Osteoblast (primary cell): ENCODE measurements at regions not wholly inside any gene's neighbourhood (a gene's known extent, or its start where the extent isn't known, plus 50 kb on each side); places are given as distances from the start of the nearest gene placed in this dataset.

Experiments
- DNase-seq: peaks from one replicate; pipeline ENCODE4 v3.0.0; 2011; ENCODE audit warnings: low spot score, mixed read lengths; ENCODE audit not compliant: insufficient read length; ENCODE audit errors: missing footprints
- H2AFZ ChIP-seq: 2 replicates; pipeline ENCODE4 v1.6.0; 2011; ENCODE audit warnings: mild to moderate bottlenecking, low read length
- H3K27ac ChIP-seq: 2 replicates; pipeline ENCODE4 v1.5.1; 2011; ENCODE audit warnings: mild to moderate bottlenecking, low read depth, low read length, moderate library complexity
- H3K27me3 ChIP-seq: 2 replicates; pipeline ENCODE4 v1.6.0; 2012; ENCODE audit warnings: mild to moderate bottlenecking, control low read depth, inconsistent platforms, low read length, moderate library complexity; ENCODE audit not compliant: insufficient read depth
- H3K36me3 ChIP-seq: 2 replicates; pipeline ENCODE4 v1.5.1; 2011; ENCODE audit warnings: mild to moderate bottlenecking, low read length, control low read depth, moderate library complexity; ENCODE audit not compliant: insufficient read depth
- H3K4me1 ChIP-seq: 2 replicates; pipeline ENCODE4 v1.5.1; 2011; ENCODE audit warnings: mild to moderate bottlenecking, low read length, control low read depth, moderate library complexity; ENCODE audit not compliant: insufficient read depth
- H3K4me2 ChIP-seq: 2 replicates; pipeline ENCODE4 v1.6.0; 2011; ENCODE audit warnings: mild to moderate bottlenecking, low read length; ENCODE audit not compliant: insufficient read depth
- H3K4me3 ChIP-seq: fragments of 200-600 bp; sonication (generic); 3 replicates; pipeline ENCODE4 v1.5.1; 2012; ENCODE audit warnings: mild to moderate bottlenecking, low read length, inconsistent platforms; ENCODE audit not compliant: insufficient read depth
- H3K79me2 ChIP-seq: 2 replicates; pipeline ENCODE4 v1.6.0; 2012; ENCODE audit warnings: mild to moderate bottlenecking, low read length, control low read depth, inconsistent platforms; ENCODE audit not compliant: insufficient read depth
- H3K9me3 ChIP-seq: 2 replicates; pipeline ENCODE4 v1.5.1; 2011; ENCODE audit warnings: low read depth, low read length, control low read depth
- H4K20me1 ChIP-seq: 2 replicates; pipeline ENCODE4 v1.6.0; 2012; ENCODE audit warnings: mild to moderate bottlenecking, low read length, control low read depth; ENCODE audit not compliant: insufficient read depth
- TF ChIP-seq, protein P1 (sequence below): IDR thresholded peaks from 2 replicates; pipeline ENCODE4 v1.5.1; 2011; ENCODE audit warnings: mild to moderate bottlenecking, low read depth, low read length, moderate library complexity; ENCODE audit errors: extremely low read depth

DNA sequence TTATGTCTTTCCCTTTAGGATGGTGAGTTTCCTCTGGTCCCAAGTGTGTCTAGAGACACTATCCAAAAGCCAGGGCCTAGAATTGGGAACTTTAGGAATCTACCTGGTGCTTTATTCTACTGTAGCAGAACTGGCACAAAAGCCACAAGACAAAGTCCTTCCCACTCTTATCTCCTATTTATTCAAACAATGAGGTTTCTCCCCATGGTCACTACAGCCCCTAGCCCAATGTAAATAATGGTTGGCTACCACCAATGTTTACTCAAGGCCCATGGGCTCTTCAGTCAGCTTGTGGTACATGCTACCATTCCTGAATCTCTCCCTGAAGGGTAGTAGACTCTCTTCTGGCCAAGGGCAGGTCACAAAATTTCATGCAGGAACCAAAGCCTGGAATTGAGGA is 789.4 kb upstream of the KIF2B start:
- no peaks in the 10 kb centered on the region for H4K20me1 ChIP-seq
- no peak overlapping the region for H3K27ac ChIP-seq
- no peak for DNase-seq
- TF ChIP-seq, protein P1, sequence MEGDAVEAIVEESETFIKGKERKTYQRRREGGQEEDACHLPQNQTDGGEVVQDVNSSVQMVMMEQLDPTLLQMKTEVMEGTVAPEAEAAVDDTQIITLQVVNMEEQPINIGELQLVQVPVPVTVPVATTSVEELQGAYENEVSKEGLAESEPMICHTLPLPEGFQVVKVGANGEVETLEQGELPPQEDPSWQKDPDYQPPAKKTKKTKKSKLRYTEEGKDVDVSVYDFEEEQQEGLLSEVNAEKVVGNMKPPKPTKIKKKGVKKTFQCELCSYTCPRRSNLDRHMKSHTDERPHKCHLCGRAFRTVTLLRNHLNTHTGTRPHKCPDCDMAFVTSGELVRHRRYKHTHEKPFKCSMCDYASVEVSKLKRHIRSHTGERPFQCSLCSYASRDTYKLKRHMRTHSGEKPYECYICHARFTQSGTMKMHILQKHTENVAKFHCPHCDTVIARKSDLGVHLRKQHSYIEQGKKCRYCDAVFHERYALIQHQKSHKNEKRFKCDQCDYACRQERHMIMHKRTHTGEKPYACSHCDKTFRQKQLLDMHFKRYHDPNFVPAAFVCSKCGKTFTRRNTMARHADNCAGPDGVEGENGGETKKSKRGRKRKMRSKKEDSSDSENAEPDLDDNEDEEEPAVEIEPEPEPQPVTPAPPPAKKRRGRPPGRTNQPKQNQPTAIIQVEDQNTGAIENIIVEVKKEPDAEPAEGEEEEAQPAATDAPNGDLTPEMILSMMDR: no peak
- no peaks in the 10 kb centered on the region for H3K4me1 ChIP-seq
- H3K36me3 ChIP-seq: no peaks in the 10 kb centered on the region
- no peak overlapping the region for H3K4me3 ChIP-seq
- no peaks in the 10 kb centered on the region for H3K79me2 ChIP-seq
- no peaks in the 10 kb centered on the region for H3K27me3 ChIP-seq
- H2AFZ ChIP-seq: no peak overlapping the region
- H3K9me3 ChIP-seq: no peaks in the 10 kb centered on the region
- H3K4me2 ChIP-seq: no peak overlapping the region

DNA sequence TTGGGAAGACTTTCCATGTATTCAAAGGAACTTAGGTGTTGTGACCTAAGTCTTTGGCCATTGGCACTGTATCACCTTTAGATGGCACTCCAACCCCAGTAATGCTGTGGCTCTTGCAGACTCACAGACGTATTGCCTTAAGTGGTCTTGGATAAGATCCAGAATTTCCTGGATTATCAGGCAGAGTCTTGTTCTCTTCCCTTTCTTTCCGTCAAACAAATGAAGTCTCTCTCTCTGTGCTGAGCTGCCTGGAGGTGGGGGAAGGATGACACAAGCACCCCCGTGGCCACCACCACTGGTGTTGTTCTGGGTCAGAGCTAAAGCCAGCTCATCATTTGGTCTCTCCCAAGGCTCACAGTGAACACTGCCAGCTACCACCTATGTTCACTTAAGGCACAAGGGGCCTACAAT is 789.9 kb upstream of the KIF2B start:
- no peaks in the 10 kb centered on the region for H3K9me3 ChIP-seq
- H3K36me3 ChIP-seq: no peaks in the 10 kb centered on the region
- H3K4me2 ChIP-seq: no peak overlapping the region
- no peaks in the 10 kb centered on the region for H3K27me3 ChIP-seq
- TF ChIP-seq, protein P1: no peak
- H3K4me1 ChIP-seq: no peaks in the 10 kb centered on the region
- no peaks in the 10 kb centered on the region for H3K79me2 ChIP-seq
- H2AFZ ChIP-seq: no peak overlapping the region
- no peaks in the 10 kb centered on the region for H4K20me1 ChIP-seq
- no peak overlapping the region for H3K27ac ChIP-seq
- DNase-seq: no peak
- no peak overlapping the region for H3K4me3 ChIP-seq

DNA sequence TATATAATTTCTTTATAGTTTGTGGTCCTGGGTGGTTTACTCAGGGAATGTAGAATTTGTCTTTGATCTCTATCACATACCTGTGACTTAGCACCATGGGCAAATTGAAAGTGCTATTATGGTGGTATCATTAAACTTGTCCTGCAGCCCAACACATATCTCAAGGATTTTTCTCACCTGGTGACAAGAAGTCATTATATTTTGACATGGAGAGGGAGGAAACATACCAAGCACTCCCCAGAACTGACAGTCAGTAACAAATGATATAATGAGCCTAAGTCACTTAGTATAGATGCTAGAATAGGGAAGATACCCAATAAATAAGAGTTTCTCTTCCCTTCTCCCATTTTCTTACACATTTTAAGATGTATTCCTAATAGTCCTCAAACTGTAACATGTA is 805.5 kb upstream of the KIF2B start:
- Histone ChIP-seq H3K4me1 (no peaks in the 10 kb centered on the region), H3K27ac (no peak overlapping the region), H4K20me1 (no peaks in the 10 kb centered on the region), H2AFZ (no peak overlapping the region), H3K9me3 (no peaks in the 10 kb centered on the region), H3K4me3 (no peak overlapping the region), H3K79me2 (no peaks in the 10 kb centered on the region), H3K36me3 (no peaks in the 10 kb centered on the region), H3K27me3 (no peaks in the 10 kb centered on the region), H3K4me2 (no peak overlapping the region)
- no peak for DNase-seq
- TF ChIP-seq, protein P1: no peak

- Histone ChIP-seq H3K36me3 (no peaks in the 10 kb centered on the region), H3K79me2 (no peaks in the 10 kb centered on the region), H3K27me3 (no peaks in the 10 kb centered on the region), H3K4me2 (no peak overlapping the region), H3K4me1 (no peaks in the 10 kb centered on the region), H4K20me1 (no peaks in the 10 kb centered on the region), H3K9me3 (no peaks in the 10 kb centered on the region), H2AFZ (no peak overlapping the region), H3K27ac (no peak overlapping the region), H3K4me3 (no peak overlapping the region)
- no peak for DNase-seq
- TF ChIP-seq, protein P1: no peak
Observed at GRCh38 chr17:53016085-53016484, 806.6 kb upstream of the KIF2B start.
